KG1 (cell line): ENCODE measurements at regions not wholly inside any gene's neighbourhood (a gene's known extent, or its start where the extent isn't known, plus 50 kb on each side); places are given as distances from the start of the nearest gene placed in this dataset.

ENCODE experiments used
- DNase-seq: peaks from one replicate; lab custom pipeline; 2025; lab: John Stamatoyannopoulos, UW

DNA sequence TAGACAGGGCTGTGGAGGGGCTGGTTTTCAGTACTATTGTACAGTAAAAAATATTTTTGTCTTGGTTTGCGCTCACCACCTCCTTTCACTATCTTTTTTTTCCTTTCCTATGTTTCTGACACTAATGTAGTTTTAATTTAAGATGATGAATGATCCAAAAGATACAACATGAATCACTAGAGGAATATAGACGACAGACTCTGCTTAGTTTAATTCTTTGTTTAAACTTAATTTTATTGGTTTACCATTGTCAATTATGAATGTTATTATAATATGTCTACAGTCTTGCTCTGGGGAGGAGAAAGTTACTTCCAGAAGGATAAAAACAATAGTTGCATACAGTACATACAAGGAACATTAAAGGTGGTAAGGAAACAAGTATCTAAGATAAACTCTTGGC, 682.4 kb upstream of the ADGRL4 start:
- DNase-seq, result no peak

DNA sequence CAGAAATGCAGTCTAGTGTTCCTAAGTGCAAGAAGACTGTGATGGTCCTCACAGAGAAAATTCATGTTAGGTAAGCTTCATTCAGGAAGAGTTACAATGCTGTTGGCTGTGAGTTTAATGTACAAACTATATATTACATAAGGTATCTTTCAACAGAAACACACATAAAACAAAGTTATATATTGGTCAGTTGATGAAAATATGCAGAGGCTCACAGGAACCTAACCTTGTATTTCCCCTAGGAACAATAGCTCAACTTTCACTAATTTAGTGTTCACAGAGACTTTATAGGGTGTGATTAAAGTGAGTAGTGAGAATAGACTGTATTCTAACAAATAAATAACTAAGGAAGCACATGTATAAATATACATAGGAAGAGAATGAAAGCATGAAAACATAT, 676.9 kb upstream of the ADGRL4 start:
- DNase-seq, result no peak

DNA sequence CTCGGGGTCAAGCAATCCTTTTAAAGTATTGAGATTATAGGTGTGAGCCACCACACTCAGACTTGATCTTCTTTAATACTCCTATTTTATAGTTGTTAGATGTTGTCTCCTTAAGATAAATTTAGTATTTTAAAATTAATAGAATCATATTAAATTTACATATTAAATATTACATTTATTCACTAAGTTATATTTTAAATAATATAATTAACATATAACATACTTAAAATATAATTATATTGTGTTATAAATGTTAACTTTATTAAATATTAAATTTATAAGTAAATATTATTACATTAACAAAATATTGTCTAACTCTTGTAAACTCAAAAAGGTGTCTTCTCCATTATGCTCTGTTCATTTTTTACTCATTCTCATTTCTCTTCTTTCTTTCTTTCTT, 675.9 kb upstream of the ADGRL4 start:
- DNase-seq, result no peak

DNA sequence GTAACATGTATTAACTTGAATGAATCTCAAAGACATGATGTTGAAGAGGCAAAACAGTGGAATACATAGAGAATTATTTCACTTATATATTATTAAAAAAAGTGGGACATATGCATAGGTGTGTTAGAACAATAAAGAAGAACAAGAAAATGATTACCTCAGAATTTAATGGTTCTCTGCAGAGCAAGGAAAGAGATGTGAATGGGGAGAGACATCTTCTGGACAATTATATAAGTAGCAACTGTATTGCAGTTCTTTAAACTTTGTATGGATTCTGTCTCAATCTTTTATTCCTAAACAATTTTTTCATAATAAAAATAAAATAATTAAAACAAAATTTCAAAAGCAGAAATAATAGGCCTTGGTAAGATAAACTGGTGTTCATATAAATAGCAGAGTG, 674.9 kb upstream of the ADGRL4 start:
- DNase-seq, result no peak

DNA sequence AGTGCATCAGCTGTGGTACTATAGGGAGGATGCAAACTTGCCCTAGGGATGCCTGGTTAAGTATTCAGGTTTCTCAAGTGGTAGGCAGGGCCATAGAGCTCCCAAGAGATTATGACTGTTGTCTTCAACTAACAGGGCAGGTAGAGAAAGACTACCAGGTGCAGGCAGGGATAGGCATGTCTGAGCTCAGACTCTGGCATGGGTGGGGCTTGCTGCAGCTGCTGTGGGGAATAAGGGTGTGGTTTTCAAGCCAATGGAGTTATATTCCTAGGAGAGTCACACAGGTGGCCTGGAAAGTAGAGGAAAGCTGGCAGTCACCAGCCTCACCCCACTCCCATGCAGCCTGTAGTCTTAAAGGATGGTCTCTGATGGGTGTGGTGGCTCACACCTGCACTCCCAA, 673.4 kb upstream of the ADGRL4 start:
- DNase-seq, result no peak

DNA sequence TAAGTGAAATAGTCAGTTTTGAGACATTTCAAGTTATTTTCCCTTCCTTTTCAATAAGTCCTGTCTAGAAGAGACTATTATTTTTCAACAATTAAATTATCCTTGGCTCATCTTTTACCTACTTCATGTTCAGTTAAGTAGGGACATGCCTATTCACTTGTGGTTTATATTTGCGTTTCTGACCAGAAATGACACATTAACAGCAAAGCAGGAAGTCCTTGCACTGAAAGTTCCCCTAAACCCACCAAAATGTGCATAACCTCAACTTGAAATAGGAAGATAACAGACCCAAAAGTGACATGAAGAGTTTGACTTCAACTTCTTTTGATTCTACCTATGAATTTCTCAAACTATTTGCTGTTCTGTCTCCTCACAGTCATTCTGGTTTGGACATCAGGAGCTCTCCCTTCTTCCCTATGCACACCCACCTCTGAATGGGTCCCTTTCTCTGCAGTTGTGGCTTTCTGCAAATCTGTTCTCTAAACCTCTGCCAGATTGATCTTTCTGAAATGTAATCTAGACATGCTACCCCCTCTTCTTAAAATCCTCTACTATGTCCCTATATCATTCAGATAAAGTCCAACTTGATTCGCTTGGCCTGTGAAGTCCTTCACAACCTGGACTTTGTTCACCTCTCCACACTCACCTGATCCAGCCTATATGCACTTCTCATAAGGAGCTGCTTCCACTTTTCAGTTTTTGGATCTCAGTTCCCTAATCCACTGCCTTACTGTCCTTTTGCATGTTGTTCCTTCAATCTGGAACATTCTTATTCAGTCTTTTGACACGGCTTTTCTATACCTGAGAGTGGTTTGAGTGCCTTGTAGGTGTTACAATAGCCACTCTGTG, 661.5 kb upstream of the ADGRL4 start:
- peak; percentile 28 for DNase-seq

DNA sequence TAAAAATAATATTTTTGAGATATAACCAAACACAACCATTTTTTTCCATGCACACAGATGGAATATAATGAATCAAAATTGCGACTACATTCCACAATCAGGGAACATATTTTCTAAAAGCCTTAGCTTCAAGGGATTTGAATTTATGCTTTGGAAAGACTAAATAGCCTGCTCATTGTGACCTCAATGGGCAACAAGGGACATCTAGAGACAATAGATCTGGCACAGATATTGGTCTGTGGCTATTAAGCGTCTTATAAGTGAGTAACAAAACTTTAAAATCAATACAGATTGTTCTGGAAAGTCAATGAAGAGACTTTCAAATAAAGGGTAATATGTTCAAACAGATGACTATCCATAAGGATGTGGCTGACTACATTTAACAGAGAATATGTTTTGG, 660.6 kb upstream of the ADGRL4 start:
- DNase-seq, result no peak

DNA sequence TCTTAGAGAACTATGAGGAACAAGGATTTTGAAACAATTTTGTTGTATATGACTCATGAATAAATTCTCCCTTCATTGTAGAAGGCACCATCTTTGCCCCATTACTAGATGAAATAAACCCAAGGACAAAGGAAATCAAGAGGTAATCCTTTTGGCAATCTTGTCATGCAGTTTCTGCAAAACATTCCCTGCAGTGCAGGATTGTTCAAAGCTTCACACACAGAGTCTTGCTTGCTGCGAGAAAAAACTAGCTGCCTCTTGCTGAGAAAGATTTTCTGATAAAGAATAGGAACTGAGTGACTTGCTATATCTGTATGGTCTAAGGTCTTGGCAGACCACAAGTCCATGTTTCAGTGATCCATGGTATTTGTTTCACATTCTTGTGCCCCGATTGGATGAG, 657.4 kb upstream of the ADGRL4 start:
- DNase-seq, result no peak

DNA sequence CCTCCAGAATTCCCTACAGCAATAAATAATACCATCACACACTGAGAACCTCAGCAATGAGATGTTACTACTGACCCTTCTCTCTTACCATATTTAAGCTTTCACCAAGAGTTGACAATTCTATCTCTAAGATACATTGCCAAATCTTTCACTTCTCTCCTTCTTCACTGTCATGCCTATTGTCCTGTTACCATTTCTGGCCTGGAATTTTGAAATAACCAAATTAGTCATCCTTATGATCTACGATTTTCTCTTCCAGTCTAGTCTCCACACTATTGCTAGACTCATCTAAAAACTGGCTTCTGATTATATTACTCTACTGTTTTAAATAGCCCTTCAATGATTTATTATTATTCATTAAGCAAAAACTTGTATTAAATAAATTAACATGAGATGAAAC, 656.1 kb upstream of the ADGRL4 start:
- DNase-seq, result no peak

DNA sequence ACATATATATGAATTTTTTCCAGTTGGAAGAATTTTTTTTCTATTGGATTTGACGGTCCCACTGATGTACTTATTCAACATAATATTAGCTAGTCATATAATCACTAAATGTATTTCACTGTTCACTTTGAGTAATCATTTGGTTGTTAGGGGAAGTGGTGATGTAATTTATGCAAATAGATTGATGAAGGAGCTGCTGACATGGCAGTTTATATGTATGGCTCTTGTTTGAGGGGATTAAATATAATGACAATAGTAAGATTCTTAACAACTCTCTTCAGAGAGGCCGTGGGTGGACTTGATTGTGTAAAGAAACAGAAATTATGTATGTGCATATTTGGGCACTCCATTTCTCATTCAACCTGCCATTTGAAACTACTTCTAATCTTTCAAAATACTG, 653.6 kb upstream of the ADGRL4 start:
- no peak for DNase-seq

DNA sequence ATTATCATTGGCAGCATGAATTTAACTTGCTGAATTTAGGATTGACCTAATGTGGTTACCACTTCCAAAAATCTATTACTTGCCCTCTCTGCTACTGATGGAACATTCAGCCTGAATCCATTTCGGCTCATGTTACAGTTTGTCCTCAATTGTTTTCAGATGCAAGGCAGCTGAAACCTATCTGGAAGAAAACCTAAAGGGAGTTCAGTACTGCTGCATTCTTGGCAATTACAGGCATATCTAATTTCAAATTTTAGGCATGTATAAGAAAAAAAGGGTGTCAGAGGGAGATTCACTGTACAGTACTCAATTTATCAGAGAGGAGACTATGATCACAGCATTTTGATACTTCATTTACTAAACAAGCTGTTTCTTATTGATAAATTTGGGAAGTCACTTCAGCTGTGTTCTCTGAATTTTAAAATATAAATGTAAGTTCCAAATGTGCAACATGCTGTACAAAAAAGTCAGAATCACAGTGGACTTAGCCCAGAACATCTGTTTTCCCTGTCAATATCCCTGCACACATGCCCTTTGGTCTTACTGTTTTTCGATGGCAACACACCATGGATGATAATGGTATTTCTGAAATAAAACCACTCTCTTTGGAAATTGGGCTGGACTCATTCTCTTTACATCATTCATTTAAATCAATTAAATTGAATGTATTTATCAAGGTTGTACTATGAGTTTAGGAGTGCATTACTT, 651.6 kb upstream of the ADGRL4 start:
- DNase-seq, result no peak

DNA sequence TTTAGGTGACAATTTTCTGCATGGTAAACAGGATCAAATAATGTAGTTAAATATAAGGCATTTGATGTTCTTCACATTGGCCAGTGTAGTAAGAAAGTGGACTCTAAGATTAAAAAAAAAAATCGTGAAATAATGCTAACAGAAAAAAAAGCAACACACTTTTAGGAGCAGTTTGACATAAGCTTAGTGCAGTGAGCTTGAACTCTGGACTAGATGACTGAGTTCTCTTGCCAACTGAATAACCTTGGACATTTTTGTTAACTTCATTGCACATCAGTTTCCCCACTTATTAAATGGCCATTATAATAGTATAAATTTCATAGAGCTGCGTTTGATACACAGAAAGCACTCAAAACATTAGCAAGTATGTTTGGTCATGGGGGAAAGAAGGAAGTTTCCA, 649.3 kb upstream of the ADGRL4 start:
- DNase-seq, result no peak

DNA sequence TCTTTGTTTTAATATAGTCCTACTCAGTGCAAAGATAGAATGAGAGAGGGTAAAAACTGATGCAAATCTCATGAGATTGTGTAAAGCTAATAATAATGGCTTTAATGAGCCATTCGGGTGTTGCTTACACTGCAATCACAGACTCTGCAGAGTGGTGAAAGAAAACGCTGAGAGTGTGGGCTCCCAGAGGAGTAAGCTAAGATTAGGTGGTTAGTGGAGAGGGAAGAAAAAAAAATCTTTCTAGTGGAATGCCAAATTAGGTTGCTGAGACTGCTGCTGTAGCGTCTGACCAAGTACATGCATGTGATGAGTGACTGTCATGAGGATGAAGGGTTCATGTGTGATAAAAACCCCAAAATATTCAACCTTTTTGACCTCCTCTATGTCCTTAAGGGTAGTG, 645.9 kb upstream of the ADGRL4 start:
- no peak for DNase-seq

DNA sequence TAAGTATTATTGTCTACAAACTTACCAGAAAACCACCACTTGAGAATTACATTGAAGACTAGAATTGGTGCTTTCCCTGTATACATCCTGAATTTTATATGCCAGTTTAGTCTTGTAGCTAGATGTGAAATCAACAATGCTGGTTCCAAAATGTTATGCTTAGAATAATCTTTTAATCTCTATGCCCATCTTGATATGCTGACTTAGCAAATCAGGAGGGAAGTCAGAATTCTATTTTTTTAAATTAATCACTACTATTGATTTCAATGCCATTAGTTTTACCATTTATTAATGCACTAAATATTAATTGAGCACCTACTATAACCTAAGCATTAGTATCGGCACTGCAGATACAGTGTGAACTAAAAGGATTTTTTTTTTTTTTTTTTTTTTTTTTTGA, 641.6 kb upstream of the ADGRL4 start:
- DNase-seq, result no peak

DNA sequence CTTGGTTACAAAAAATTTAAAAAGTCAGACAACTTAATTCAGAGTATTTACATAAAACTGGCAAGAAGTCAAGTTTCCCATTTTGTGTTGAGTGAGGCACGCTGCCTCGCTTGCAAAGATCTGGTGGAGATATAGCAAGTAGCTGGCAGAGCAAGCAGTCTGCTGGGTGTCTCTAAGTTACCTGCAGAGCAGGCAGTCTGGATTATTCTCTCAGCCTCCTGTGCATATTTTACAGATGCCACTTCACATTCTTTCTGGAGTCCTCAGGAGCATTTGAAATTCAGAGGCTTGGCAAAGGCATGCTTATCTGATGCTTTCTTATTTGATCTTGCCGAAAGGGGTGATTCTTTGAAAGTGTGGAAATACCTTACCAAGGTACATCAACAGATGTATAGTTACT, 640.4 kb upstream of the ADGRL4 start:
- no peak for DNase-seq

DNA sequence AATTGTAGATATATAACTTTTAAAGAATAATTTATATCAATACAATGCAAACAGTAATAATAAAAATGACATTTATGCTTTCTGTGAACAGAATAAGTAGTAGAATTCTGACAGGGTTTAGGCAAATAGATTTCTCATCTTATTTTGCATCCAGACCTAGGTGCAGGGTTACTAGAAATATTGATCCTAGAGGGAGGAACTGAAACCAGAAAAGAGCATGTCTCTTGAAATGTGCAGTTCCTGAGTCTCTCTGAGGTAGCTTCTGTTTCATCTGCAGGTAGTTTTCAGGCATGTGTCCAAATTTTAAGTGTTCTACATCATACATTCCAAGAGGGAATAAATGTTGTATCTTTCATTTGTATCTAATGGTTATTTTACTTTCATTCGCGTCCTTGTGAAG, 631.9 kb upstream of the ADGRL4 start:
- no peak for DNase-seq

DNA sequence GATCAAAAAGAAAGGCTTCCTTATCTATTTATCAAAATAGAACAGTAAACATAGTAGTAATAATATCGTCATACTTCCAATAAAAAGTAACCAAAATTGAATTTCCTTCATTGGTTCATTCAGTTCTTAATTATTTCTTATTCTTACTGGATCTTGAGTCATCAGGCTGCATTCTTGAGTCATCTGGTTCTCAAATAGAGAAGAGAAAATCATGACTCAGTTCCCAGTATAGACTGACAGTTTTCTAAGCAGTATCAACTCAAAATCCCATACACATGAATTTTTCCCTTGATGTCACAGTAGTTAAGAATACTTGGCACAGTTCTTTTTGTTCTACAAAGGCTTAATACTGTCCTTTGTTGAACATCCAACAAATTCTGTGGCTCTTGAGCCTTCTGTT, 626.9 kb upstream of the ADGRL4 start:
- DNase-seq, result no peak

DNA sequence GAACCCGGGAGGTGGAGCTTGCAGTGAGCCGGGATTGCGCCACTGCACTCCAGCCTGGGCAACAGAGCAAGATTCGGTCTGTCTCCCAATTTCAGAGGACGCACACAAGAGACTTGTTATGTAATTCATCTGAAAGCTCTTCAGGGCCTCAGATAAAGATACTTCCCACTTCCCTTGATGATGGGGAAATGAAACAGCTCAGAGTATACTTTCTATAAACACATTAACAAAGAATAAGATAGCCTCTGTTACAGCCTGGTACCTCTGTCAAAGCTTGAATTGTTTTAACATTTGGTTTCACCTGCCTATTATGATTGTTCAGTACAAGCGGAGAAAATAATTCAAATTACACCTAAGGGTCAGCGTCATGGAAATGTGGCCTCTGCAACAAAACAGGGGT, 622.9 kb upstream of the ADGRL4 start:
- DNase-seq, result no peak

DNA sequence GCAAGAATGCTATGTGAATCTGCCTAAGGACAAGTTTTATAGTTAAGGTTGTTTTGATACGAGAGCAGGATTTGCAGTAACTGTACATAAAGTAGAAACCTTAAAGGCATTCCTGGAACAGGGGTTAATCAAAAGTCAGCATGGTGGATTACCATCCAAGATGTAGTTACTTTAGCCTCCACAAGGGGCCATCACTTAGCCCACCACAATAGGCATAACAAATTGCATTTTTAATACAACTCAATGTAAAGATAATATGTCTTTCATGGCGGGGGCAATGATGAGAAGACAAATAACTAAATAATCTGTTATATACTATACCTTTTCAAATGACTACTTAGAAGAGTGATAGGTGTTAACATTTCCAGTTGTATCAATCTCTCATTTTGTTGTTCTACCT, 611.2 kb upstream of the ADGRL4 start:
- no peak for DNase-seq

DNA sequence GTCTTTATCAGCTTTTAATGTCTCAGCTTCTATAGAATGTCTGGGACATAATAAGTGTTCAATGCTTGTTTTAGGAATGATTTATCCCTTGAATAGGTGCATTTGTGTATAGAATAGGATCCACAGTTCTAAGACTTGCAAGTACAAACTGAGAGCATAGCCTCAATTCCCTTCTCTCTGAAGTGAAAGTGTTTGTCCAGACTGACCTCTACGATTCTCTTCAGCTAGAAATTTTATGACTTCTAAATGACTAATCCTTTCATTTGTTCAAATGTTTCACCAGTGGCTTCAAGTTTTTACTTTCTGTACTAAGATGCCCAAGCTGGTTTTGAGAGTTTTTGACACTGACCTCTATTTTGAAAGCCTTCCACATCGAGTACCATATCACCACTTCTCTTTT, 608.2 kb upstream of the ADGRL4 start:
- no peak for DNase-seq

DNA sequence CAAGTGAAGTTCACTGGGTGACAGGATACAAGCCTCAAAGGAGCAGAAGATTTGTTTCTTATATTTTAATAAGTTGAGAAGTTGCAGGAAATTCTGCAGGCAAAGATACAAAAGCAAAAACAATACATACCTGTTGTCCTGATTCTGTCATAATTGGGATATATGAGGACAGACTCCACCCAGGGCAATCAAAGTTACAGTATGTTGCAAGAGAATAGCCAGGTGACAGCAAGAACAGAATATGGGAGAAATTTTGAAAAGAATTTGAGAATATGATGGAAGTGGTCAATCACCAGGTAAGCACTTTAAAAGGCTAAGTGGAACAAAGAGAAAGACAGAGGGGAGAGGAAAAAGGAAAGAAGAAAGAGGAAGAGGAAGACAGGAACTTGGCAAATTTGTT, 607.6 kb upstream of the ADGRL4 start:
- no peak for DNase-seq

DNA sequence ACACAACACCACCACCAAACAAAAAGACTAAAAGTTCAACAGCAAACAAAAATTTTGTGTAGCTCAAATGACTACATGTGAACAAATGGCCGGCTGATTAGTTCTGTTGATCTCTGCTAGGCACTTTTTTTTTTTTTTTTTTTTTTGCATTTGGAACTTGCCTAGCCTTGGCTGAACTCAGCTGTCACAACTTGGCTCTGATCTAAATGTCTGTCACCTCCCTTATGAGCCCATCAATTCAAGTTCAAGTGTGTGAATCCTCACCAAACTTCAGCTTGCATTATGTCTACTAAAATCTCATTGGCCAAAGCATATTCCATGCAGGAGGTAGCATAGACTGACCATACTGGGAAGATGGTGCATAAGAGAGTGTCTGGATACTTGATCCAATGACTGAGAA, 606.5 kb upstream of the ADGRL4 start:
- no peak for DNase-seq

DNA sequence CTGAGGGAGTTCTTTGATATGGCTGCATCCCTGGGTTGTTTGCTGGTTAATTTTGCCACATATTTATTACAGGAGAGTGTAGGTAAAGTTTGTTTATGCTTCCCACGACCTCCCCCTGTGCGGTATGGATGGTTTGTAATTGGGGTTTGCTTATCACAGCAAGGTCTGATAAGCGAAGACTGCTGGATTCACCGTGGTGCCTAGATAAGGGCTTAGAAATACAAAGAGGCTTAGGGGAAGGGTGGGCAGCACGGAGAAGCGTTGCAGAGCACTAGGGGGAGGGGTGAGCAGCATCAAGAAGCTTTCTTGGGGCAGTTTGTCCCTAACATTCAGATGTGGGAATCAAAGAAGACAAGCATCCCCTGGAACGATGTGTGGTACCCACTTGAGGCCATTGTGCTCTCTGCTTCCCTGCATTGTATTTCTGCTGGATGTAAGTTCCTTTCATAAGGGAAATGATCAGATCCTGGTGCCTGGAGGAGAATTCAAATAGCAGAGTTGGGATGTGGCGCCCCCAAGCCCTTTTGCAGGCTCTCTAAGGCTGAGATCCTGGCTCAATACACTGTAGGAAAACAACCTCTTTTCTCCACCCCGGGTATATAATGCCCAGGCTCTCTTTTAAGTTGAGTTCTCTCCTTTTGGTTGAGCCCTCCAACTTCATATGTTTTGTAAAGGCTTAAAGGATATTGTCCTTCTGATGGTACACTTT, 598.1 kb upstream of the ADGRL4 start:
- DNase-seq, result no peak
